Nephron progenitor cell (in vitro differentiated cells): ENCODE measurements at regions not wholly inside any gene's neighbourhood (a gene's known extent, or its start where the extent isn't known, plus 50 kb on each side); places are given as distances from the start of the nearest gene placed in this dataset.

ENCODE experiments used
- DNase-seq: peaks from one replicate; pipeline ENCODE4 v3.0.0; 2021
- H3K27ac Mint-ChIP-seq: 2 replicates; pipeline ENCODE4 v1.8.0; 2021; ENCODE audit warnings: mild to moderate bottlenecking, moderate library complexity, mixed read lengths
- H3K27me3 Mint-ChIP-seq: 2 replicates; pipeline ENCODE4 v1.8.0; 2021; ENCODE audit warnings: mild to moderate bottlenecking, low read depth, mixed read lengths; ENCODE audit not compliant: poor library complexity
- H3K36me3 Mint-ChIP-seq: 2 replicates; pipeline ENCODE4 v1.8.0; 2021; ENCODE audit warnings: low read depth, mixed read lengths
- H3K4me1 Mint-ChIP-seq: 2 replicates; pipeline ENCODE4 v1.8.0; 2021; ENCODE audit warnings: mixed read lengths
- H3K4me3 Mint-ChIP-seq: 2 replicates; pipeline ENCODE4 v1.8.0; 2021; ENCODE audit warnings: mild to moderate bottlenecking, moderate library complexity, mixed read lengths
- H3K9me3 Mint-ChIP-seq: 2 replicates; pipeline ENCODE4 v1.8.0; 2021; ENCODE audit warnings: mild to moderate bottlenecking, moderate library complexity, mixed read lengths
- CTCF ChIP-seq: fragments of 200-600 bp; sonication (generic); IDR thresholded peaks from 2 replicates; pipeline ENCODE4 v1.5.0; 2021; ENCODE audit warnings: antibody characterized with exemption

- Mint-ChIP-seq H3K27me3 (no peaks in the 10 kb centered on the region), H3K27ac (no peak overlapping the region), H3K36me3 (peaks cover 8% of the 10 kb centered on the region), H3K4me3 (no peak overlapping the region), H3K4me1 (no peaks in the 10 kb centered on the region), H3K9me3 (peaks cover 28% of the 10 kb centered on the region)
- DNase-seq: no peak
- no peak for TF ChIP-seq CTCF
Measured at GRCh38 chr4:124191329-124191728, 521.2 kb downstream of the ANKRD50 start.

- Mint-ChIP-seq H3K4me1 (no peaks in the 10 kb centered on the region), H3K27ac (no peak overlapping the region), H3K4me3 (no peak overlapping the region), H3K9me3 (peaks cover 28% of the 10 kb centered on the region), H3K27me3 (no peaks in the 10 kb centered on the region), H3K36me3 (peaks cover 8% of the 10 kb centered on the region)
- TF ChIP-seq CTCF: no peak
- DNase-seq: no peak
Measured at GRCh38 chr4:124192544-124192943, 520.0 kb downstream of the ANKRD50 start.

- Mint-ChIP-seq H3K36me3 (no peaks in the 10 kb centered on the region), H3K4me1 (no peaks in the 10 kb centered on the region), H3K27ac (no peak overlapping the region), H3K9me3 (no peaks in the 10 kb centered on the region), H3K4me3 (no peak overlapping the region), H3K27me3 (peaks cover 3% of the 10 kb centered on the region)
- no peak for TF ChIP-seq CTCF
- DNase-seq: no peak
Measured at GRCh38 chr4:124199185-124199584, 513.3 kb downstream of the ANKRD50 start.

- TF ChIP-seq CTCF: no peak
- H3K9me3 Mint-ChIP-seq: no peaks in the 10 kb centered on the region
- no peaks in the 10 kb centered on the region for H3K4me1 Mint-ChIP-seq
- H3K27ac Mint-ChIP-seq: no peak overlapping the region
- peaks cover 3% of the 10 kb centered on the region for H3K27me3 Mint-ChIP-seq
- H3K4me3 Mint-ChIP-seq: no peak overlapping the region
- no peak for DNase-seq
- no peaks in the 10 kb centered on the region for H3K36me3 Mint-ChIP-seq
Measured at GRCh38 chr4:124199755-124200154, 512.8 kb downstream of the ANKRD50 start.

- DNase-seq: no peak
- Mint-ChIP-seq H3K4me3 (no peak overlapping the region), H3K27ac (no peak overlapping the region), H3K9me3 (peaks cover 5% of the 10 kb centered on the region), H3K27me3 (peaks cover 3% of the 10 kb centered on the region), H3K4me1 (no peaks in the 10 kb centered on the region), H3K36me3 (no peaks in the 10 kb centered on the region)
- TF ChIP-seq CTCF: no peak
Measured at GRCh38 chr4:124201636-124202035, 510.9 kb downstream of the ANKRD50 start.

GRCh38 chr4:124202099-124202498 is 510.4 kb downstream of the ANKRD50 start:
- H3K36me3 Mint-ChIP-seq: no peaks in the 10 kb centered on the region
- no peak overlapping the region for H3K27ac Mint-ChIP-seq
- H3K4me3 Mint-ChIP-seq: no peak overlapping the region
- no peaks in the 10 kb centered on the region for H3K4me1 Mint-ChIP-seq
- DNase-seq: no peak
- H3K27me3 Mint-ChIP-seq: peaks cover 3% of the 10 kb centered on the region
- TF ChIP-seq CTCF: no peak
- peaks cover 5% of the 10 kb centered on the region for H3K9me3 Mint-ChIP-seq
